ENCODE measurements at regions not wholly inside any gene's neighbourhood (a gene's known extent, or its start where the extent isn't known, plus 50 kb on each side); places are given as distances from the start of the nearest gene placed in this dataset.

DNA sequence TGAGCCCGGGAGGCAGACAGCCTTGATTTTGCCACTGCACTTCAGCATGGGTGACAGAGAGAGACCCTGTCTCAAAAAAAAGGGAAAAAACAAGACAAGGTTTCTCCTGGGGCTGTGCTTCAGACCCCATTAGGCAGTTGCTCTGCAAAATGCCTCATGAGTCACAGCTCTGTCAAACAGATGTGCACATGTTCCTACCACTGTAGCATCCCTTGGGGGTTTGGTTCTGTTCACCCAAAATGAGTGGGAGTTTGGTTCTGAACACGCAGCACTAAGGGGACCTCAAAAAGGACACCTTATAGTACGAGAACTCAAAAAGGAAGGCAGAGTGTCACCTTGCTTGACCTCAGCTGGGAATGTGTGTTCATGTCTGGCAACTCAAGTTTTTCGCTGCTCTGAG is 134.9 kb downstream of the RPIA start:
- no peak overlapping the region for H3K27ac ChIP-seq (ENCODE audit: low read depth, low read length)
- H3F3A ChIP-seq (ENCODE audit: control insufficient read depth, insufficient read depth): peaks cover 4% of the 10 kb centered on the region; the same call in 1 of the 2 replicates
- peaks cover 39% of the 10 kb centered on the region for H3K4me1 ChIP-seq (ENCODE audit: control insufficient read depth, low read length)
- no peak overlapping the region for H3K4me3 ChIP-seq (ENCODE audit: low read length)
- no peaks in the 10 kb centered on the region for H4K20me1 ChIP-seq (ENCODE audit: control insufficient read depth, insufficient read depth, low read depth, low read length)
- H3K36me3 ChIP-seq (ENCODE audit: control insufficient read depth, low read length): peaks cover 77% of the 10 kb centered on the region
- peaks cover 83% of the 10 kb centered on the region for H3K79me2 ChIP-seq (ENCODE audit: control insufficient read depth, low read length)
- H3K9me2 ChIP-seq (replicated peaks; ENCODE audit: control insufficient read depth, low read length): no peaks in the 10 kb centered on the region
- TF ChIP-seq, protein P1, sequence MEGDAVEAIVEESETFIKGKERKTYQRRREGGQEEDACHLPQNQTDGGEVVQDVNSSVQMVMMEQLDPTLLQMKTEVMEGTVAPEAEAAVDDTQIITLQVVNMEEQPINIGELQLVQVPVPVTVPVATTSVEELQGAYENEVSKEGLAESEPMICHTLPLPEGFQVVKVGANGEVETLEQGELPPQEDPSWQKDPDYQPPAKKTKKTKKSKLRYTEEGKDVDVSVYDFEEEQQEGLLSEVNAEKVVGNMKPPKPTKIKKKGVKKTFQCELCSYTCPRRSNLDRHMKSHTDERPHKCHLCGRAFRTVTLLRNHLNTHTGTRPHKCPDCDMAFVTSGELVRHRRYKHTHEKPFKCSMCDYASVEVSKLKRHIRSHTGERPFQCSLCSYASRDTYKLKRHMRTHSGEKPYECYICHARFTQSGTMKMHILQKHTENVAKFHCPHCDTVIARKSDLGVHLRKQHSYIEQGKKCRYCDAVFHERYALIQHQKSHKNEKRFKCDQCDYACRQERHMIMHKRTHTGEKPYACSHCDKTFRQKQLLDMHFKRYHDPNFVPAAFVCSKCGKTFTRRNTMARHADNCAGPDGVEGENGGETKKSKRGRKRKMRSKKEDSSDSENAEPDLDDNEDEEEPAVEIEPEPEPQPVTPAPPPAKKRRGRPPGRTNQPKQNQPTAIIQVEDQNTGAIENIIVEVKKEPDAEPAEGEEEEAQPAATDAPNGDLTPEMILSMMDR (IDR thresholded peaks at IDR 0.05; ENCODE audit: low read depth, low read length, poor library complexity, severe bottlenecking): no peak
- no peak for TF ChIP-seq EZH2phosphoT487 (IDR thresholded peaks at IDR 0.05; ENCODE audit: borderline replicate concordance, low read length)
- no peaks in the 10 kb centered on the region for H3K9me3 ChIP-seq (ENCODE audit: control insufficient read depth, insufficient read depth, low read length)
- H3K4me2 ChIP-seq (ENCODE audit: low read length): no peak overlapping the region
- no peaks in the 10 kb centered on the region for H3K27me3 ChIP-seq (ENCODE audit: control insufficient read depth, low read length)

DNA sequence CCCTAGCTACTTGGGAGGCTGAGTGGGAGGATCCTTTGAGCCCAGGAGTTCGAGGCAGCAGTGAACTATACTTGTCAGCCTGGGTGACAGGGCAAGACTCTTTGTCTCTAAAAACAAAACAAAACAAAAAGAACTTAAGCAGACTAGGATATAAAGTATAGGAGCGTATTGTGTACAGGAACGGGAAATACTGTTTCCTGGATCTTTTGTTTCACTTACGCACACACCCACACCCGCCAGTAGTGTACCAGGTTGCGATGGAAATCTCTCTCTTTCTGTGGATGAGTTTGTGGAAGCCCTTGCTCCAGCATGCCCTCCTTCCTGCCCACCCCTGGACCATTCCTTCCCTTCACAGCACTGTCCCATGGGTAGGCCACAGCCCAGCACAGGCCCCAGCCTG is 136.3 kb downstream of the RPIA start:
- no peaks in the 10 kb centered on the region for H3K9me3 ChIP-seq (ENCODE audit: control insufficient read depth, insufficient read depth, low read length)
- H3K4me3 ChIP-seq (ENCODE audit: low read length): peak overlapping the region; percentile 25; the same call in 1 of the 2 replicates
- peaks cover 7% of the 10 kb centered on the region; the same call in 1 of the 2 replicates for H4K20me1 ChIP-seq (ENCODE audit: control insufficient read depth, insufficient read depth, low read depth, low read length)
- peaks cover 83% of the 10 kb centered on the region for H3K79me2 ChIP-seq (ENCODE audit: control insufficient read depth, low read length)
- no peak for TF ChIP-seq EZH2phosphoT487 (IDR thresholded peaks at IDR 0.05; ENCODE audit: borderline replicate concordance, low read length)
- TF ChIP-seq, protein P1 (IDR thresholded peaks at IDR 0.05; ENCODE audit: low read depth, low read length, poor library complexity, severe bottlenecking): no peak
- peaks cover 4% of the 10 kb centered on the region; the same call in 1 of the 2 replicates for H3F3A ChIP-seq (ENCODE audit: control insufficient read depth, insufficient read depth)
- H3K4me1 ChIP-seq (ENCODE audit: control insufficient read depth, low read length): peaks cover 50% of the 10 kb centered on the region
- peaks cover 75% of the 10 kb centered on the region for H3K36me3 ChIP-seq (ENCODE audit: control insufficient read depth, low read length)
- H3K27me3 ChIP-seq (ENCODE audit: control insufficient read depth, low read length): no peaks in the 10 kb centered on the region
- H3K9me2 ChIP-seq (replicated peaks; ENCODE audit: control insufficient read depth, low read length): no peaks in the 10 kb centered on the region
- 0 out of 2 replicates have a peak overlapping the region, but pooled peaks have one; percentile 52 for H3K27ac ChIP-seq (ENCODE audit: low read depth, low read length)
- H3K4me2 ChIP-seq (ENCODE audit: low read length): peak overlapping the region; percentile 56

DNA sequence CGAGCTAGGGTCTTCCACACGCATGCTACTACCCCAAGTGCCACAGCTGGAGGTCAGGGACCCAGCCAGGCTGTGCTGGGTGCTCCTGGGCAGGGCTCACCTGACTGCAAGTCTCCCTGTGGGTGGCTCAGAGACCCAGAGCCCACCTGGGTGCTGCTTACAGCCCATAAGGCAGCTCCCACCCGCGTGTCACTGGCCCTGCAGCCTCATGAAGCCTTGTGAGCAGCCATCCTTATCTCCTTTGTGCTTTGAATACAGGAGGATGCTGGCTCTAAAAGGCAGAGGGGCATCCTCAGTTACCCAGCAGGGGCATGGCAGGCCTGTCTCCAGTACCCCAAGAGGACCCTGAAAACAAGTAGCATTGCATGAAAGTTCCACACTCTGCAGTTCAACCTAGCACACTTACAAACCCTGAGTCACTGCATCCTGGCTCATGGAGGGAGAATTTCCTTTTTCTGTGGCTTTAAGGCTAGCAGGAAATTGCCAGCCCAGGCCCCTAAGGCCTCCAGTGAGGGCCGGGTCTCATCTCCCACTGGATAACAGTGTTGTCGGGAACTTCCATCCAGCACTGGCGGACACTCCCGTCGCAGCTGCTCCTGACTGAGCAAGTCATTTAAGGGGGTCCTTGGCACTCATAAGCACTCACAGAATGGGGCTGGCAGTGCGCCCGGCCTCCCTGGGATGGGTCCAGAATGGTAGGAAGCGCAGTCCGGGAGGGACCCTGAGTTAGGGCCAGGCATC is 137.1 kb downstream of the RPIA start:
- H3F3A ChIP-seq (ENCODE audit: control insufficient read depth, insufficient read depth): peaks cover 4% of the 10 kb centered on the region; the same call in 1 of the 2 replicates
- no peaks in the 10 kb centered on the region for H3K9me2 ChIP-seq (replicated peaks; ENCODE audit: control insufficient read depth, low read length)
- H3K27me3 ChIP-seq (ENCODE audit: control insufficient read depth, low read length): no peaks in the 10 kb centered on the region
- peaks cover 78% of the 10 kb centered on the region for H3K79me2 ChIP-seq (ENCODE audit: control insufficient read depth, low read length)
- H3K36me3 ChIP-seq (ENCODE audit: control insufficient read depth, low read length): peaks cover 70% of the 10 kb centered on the region
- H3K27ac ChIP-seq (ENCODE audit: low read depth, low read length): peak overlapping the region; percentile 52
- H3K4me2 ChIP-seq (ENCODE audit: low read length): peak overlapping the region; percentile 56
- H3K4me1 ChIP-seq (ENCODE audit: control insufficient read depth, low read length): peaks cover 50% of the 10 kb centered on the region
- H3K4me3 ChIP-seq (ENCODE audit: low read length): peak overlapping the region; percentile 34
- peaks cover 7% of the 10 kb centered on the region; the same call in 1 of the 2 replicates for H4K20me1 ChIP-seq (ENCODE audit: control insufficient read depth, insufficient read depth, low read depth, low read length)
- TF ChIP-seq, protein P1 (IDR thresholded peaks at IDR 0.05; ENCODE audit: low read depth, low read length, poor library complexity, severe bottlenecking): no peak
- no peak for TF ChIP-seq EZH2phosphoT487 (IDR thresholded peaks at IDR 0.05; ENCODE audit: borderline replicate concordance, low read length)
- no peaks in the 10 kb centered on the region for H3K9me3 ChIP-seq (ENCODE audit: control insufficient read depth, insufficient read depth, low read length)

All from DOHH2 (cell line).